ENCODE measurements at regions not wholly inside any gene's neighbourhood (a gene's known extent, or its start where the extent isn't known, plus 50 kb on each side); places are given as distances from the start of the nearest gene placed in this dataset.

- Histone ChIP-seq H3K36me3 (no peaks in the 10 kb centered on the region), H3K27me3 (peaks cover 26 to 33% (median 32%) of the 10 kb centered on the region in 3 donors), H3K4me1 (no peaks in the 10 kb centered on the region), H3K9me3 (no peaks in the 10 kb centered on the region), H3K27ac (no peak overlapping the region), H3K4me3 (no peak overlapping the region)
- intact Hi-C loops (cut with DNase I; ENCODE audit: low total_unique reads) (no loop called here), in situ Hi-C loops (cut with MboI; ENCODE audit: low sequenced_read_pairs in 4 of 4) (no loop called here)
- TF ChIP-seq POLR2A (IDR thresholded peaks at IDR 0.05) (no peak), CTCF (IDR thresholded peaks at IDR 0.05 in 4 of 5, conservative IDR thresholded peaks at IDR 0.05 in 1 of 5) (no peak)
- no peak for ATAC-seq
- DNase-seq = no peak
These were observed 99.0 kb downstream of the OLFM1 start for GRCh38 chr9:135186248-135187164.

GRCh38 chr9:135187365-135187764 lies 99.9 kb downstream of the OLFM1 start:
- no peaks in the 10 kb centered on the region for H3K36me3 ChIP-seq
- TF ChIP-seq CTCF (IDR thresholded peaks at IDR 0.05 in 4 of 5, conservative IDR thresholded peaks at IDR 0.05 in 1 of 5) = no peak
- TF ChIP-seq POLR2A (IDR thresholded peaks at IDR 0.05) = no peak
- no peak overlapping the region for H3K4me3 ChIP-seq
- no peaks in the 10 kb centered on the region for H3K9me3 ChIP-seq
- in situ Hi-C loops (cut with MboI; ENCODE audit: low sequenced_read_pairs in 4 of 4) = no loop called here
- H3K27ac ChIP-seq = no peak overlapping the region
- no peaks in the 10 kb centered on the region for H3K4me1 ChIP-seq
- intact Hi-C loops (cut with DNase I; ENCODE audit: low total_unique reads) = no loop called here
- no peak for ATAC-seq
- no peak for DNase-seq
- H3K27me3 ChIP-seq = peaks cover 27 to 35% (median 34%) of the 10 kb centered on the region in 3 donors

GRCh38 chr9:135188681-135189151 lies 101.2 kb downstream of the OLFM1 start:
- Histone ChIP-seq H3K4me1 (no peaks in the 10 kb centered on the region), H3K27me3 (peaks cover 29 to 46% (median 35%) of the 10 kb centered on the region in 3 donors), H3K36me3 (no peaks in the 10 kb centered on the region), H3K4me3 (no peak overlapping the region), H3K9me3 (no peaks in the 10 kb centered on the region), H3K27ac (no peak overlapping the region)
- ATAC-seq (no peak), DNase-seq (no peak)
- intact Hi-C loops (cut with DNase I; ENCODE audit: low total_unique reads) (no loop called here), in situ Hi-C loops (cut with MboI; ENCODE audit: low sequenced_read_pairs in 4 of 4) (no loop called here)
- TF ChIP-seq POLR2A (IDR thresholded peaks at IDR 0.05) (no peak), CTCF (IDR thresholded peaks at IDR 0.05 in 4 of 5, conservative IDR thresholded peaks at IDR 0.05 in 1 of 5) (no peak)

- intact Hi-C loops (cut with DNase I; ENCODE audit: low total_unique reads) = no loop called here
These were observed 102.0 kb downstream of the OLFM1 start for GRCh38 chr9:135189497-135189896.

More at GRCh38 chr9:135189497-135189896, 102.0 kb downstream of the OLFM1 start:
- Histone ChIP-seq H3K4me3 (no peak overlapping the region), H3K9me3 (no peaks in the 10 kb centered on the region), H3K36me3 (no peaks in the 10 kb centered on the region), H3K27ac (no peak overlapping the region), H3K4me1 (no peaks in the 10 kb centered on the region), H3K27me3 (peaks cover 30 to 46% (median 38%) of the 10 kb centered on the region in 3 donors)
- ATAC-seq (no peak), DNase-seq (no peak)
- in situ Hi-C loops (cut with MboI; ENCODE audit: low sequenced_read_pairs in 4 of 4) = no loop called here
- TF ChIP-seq POLR2A (IDR thresholded peaks at IDR 0.05) (no peak), CTCF (IDR thresholded peaks at IDR 0.05 in 4 of 5, conservative IDR thresholded peaks at IDR 0.05 in 1 of 5) (no peak)

Measured in gastrocnemius medialis (tissue), 4 donors.